ENCODE measurements at regions not wholly inside any gene's neighbourhood (a gene's known extent, or its start where the extent isn't known, plus 50 kb on each side); places are given as distances from the start of the nearest gene placed in this dataset.

- CTCF ChIA-PET: no interaction called here
- no peak overlapping the region for H3K23ac ChIP-seq (ENCODE audit: low read depth, low read length)
- H3K9me1 ChIP-seq (ENCODE audit: insufficient read depth, low read length): no peaks in the 10 kb centered on the region
- no peak overlapping the region for H3K18ac ChIP-seq (ENCODE audit: low read depth, low read length)
- TF ChIP-seq SMC3 (IDR thresholded peaks at IDR 0.05; ENCODE audit: low read depth, low read length) (no peak), RFX5 (IDR thresholded peaks at IDR 0.05; ENCODE audit: low read depth, low read length) (no peak), ELK1 (IDR thresholded peaks at IDR 0.05; ENCODE audit: borderline replicate concordance, low read depth, low read length) (no peak), MAZ (IDR thresholded peaks at IDR 0.05; ENCODE audit: borderline replicate concordance, low read depth, low read length) (no peak), CHD1 (IDR thresholded peaks at IDR 0.05; ENCODE audit: low read depth, low read length) (no peak)
- H2BK120ac ChIP-seq (ENCODE audit: low read depth, low read length): no peak overlapping the region
- dilution Hi-C loops (cut with HindIII; ENCODE audit: low sequenced_read_pairs, unreplicated experiment): no loop called here
- BruUV-seq (replicated peaks): no TSS peak
- H2BK5ac ChIP-seq (ENCODE audit: low read depth, low read length, poor library complexity, severe bottlenecking): no peak overlapping the region
- H3K79me1 ChIP-seq (ENCODE audit: low read depth in 1 of 2, low read length in 2 of 2): no peaks in the 10 kb centered on the region
- no peak overlapping the region for H2AFZ ChIP-seq (replicated peaks; ENCODE audit: low read length, poor library complexity)
- H4K8ac ChIP-seq (ENCODE audit: low read depth in 2 of 2, low read length in 2 of 2): no peak overlapping the region
- H3K4me1 ChIP-seq (ENCODE audit: control insufficient read depth, insufficient read depth, low read length): no peaks in the 10 kb centered on the region
- no peak overlapping the region for H4K91ac ChIP-seq (ENCODE audit: insufficient read depth, low read depth, low read length)
- H3K4me2 ChIP-seq (ENCODE audit: low read depth, low read length): no peak overlapping the region
- WGBS, 2 experiments (ENCODE audit: extremely low coverage in 2 of 2, insufficient read length in 1 of 2): no CpG with 5 or more reads among the region's 5 CpGs
- H3K4ac ChIP-seq (ENCODE audit: low read depth, low read length): no peak overlapping the region
- H3K36me3 ChIP-seq (ENCODE audit: control insufficient read depth, insufficient read depth, low read length): no peaks in the 10 kb centered on the region
- H2AK9ac ChIP-seq (replicated peaks; ENCODE audit: low read depth, low read length, poor library complexity): no peak overlapping the region
- H3K56ac ChIP-seq (ENCODE audit: extremely low read depth, insufficient read depth, low read length): no peak overlapping the region
- no peaks in the 10 kb centered on the region for H3K27me3 ChIP-seq (ENCODE audit: control insufficient read depth, insufficient read depth, low read length)
- no peak overlapping the region for H3K14ac ChIP-seq (replicated peaks; ENCODE audit: low read depth, low read length)
- no peak overlapping the region for H3K27ac ChIP-seq (ENCODE audit: insufficient read depth, low read length)
- H3K9ac ChIP-seq (ENCODE audit: low read depth, low read length): no peak overlapping the region
- no peak overlapping the region for H2AK5ac ChIP-seq (ENCODE audit: low read depth, low read length)
- no peaks in the 10 kb centered on the region for H3K9me3 ChIP-seq (ENCODE audit: control insufficient read depth, insufficient read depth, low read length)
- no peak overlapping the region for H3K4me3 ChIP-seq (ENCODE audit: insufficient read depth, low read depth, low read length)
- DNase-seq (no peak), ATAC-seq (ENCODE audit: low read depth) (no peak)
- in situ Hi-C loops (cut with MboI; ENCODE audit: low sequenced_read_pairs): no loop called here
- intact Hi-C loops (cut with micrococcal nuclease): no loop called here
- H4K20me1 ChIP-seq (ENCODE audit: insufficient read depth, low read length): no peaks in the 10 kb centered on the region
- no peak overlapping the region for H4K5ac ChIP-seq (ENCODE audit: low read depth, low read length)
- no peak overlapping the region for H2BK15ac ChIP-seq (ENCODE audit: low read depth, low read length)
- POLR2A ChIA-PET (ENCODE audit: unreplicated experiment): no interaction called here
- H2BK20ac ChIP-seq (ENCODE audit: low read depth, low read length): no peak overlapping the region
Observed at GRCh38 chr1:164971391-164971790, 385.1 kb downstream of the LMX1A start.

Data from IMR-90 (cell line).